ENCODE measurements at regions not wholly inside any gene's neighbourhood (a gene's known extent, or its start where the extent isn't known, plus 50 kb on each side); places are given as distances from the start of the nearest gene placed in this dataset.
"Not testable (repeated sequence)": the region's sequence is repeated elsewhere in the genome, so short reads cannot be mapped to it uniquely, and the experiment has no call there.

GRCh38 chr7:39791911-39792310 lies 158.1 kb upstream of the CDK13 start:
- not testable (repeated sequence) for TF ChIP-seq ZNF76 (CRISPR knock-in tag; IDR thresholded peaks at IDR 0.05; ENCODE audit: borderline replicate concordance); HIVEP1 (CRISPR knock-in tag; IDR thresholded peaks at IDR 0.05); STAG1 (CRISPR knock-in tag; IDR thresholded peaks at IDR 0.05; ENCODE audit: borderline replicate concordance); PTTG1 (tag; IDR thresholded peaks at IDR 0.05; ENCODE audit: low read depth); POLR2A (conservative IDR thresholded peaks at IDR 0.05); JUND (IDR thresholded peaks at IDR 0.05; ENCODE audit: borderline replicate concordance, low read depth, low read length); JUND (tag; IDR thresholded peaks at IDR 0.05; ENCODE audit: borderline replicate concordance, low read depth, low read length); MTA3 (IDR thresholded peaks at IDR 0.05; ENCODE audit: borderline replicate concordance); TARDBP (IDR thresholded peaks at IDR 0.05); CREM (IDR thresholded peaks at IDR 0.05; ENCODE audit: low read depth)
- peak; percentile 35 to 69 (median 37); a peak in 5 of 6 replicates for TF ChIP-seq CTCF (IDR thresholded peaks at IDR 0.05 in 2 of 3, conservative IDR thresholded peaks at IDR 0.05 in 1 of 3; ENCODE audit: insufficient read depth in 2 of 3, low read depth in 1 of 3, low read length in 3 of 3)

All from K562 (cell line).